ENCODE measurements at regions not wholly inside any gene's neighbourhood (a gene's known extent, or its start where the extent isn't known, plus 50 kb on each side); places are given as distances from the start of the nearest gene placed in this dataset.

DNA sequence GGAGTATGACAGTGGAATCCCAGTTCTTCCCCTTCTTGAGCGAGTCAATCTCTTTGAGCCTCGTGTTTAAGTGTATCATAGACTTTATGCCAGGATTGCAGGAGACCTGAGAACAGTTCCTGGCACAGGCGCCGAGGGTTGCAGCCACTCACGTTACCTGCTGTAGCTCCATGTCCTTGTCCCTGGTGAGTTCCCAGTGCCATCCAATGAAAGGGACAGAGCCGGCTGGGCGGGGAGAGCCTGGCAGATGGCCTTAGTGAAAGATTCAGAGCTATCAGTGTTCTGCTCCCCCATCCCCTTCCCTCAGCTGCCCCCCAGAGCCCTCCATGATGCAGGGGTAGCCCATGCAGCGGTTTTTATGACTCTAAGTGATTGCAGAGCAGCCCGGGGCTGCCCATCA, 554.0 kb downstream of the BNC2 start:
- Histone ChIP-seq H3K4me1 (ENCODE audit: control insufficient read depth in 1 of 2, insufficient read depth in 1 of 2, low read depth in 1 of 2, low read length in 1 of 2) (no peaks in the 10 kb centered on the region), H3K27ac (no peak overlapping the region), H3K36me3 (no peaks in the 10 kb centered on the region), H3K4me3 (ENCODE audit: low read depth in 1 of 2, low read length in 1 of 2) (no peak overlapping the region), H3K27me3 (no peaks in the 10 kb centered on the region), H3K9me3 (no peaks in the 10 kb centered on the region)
- TF ChIP-seq, protein P1, sequence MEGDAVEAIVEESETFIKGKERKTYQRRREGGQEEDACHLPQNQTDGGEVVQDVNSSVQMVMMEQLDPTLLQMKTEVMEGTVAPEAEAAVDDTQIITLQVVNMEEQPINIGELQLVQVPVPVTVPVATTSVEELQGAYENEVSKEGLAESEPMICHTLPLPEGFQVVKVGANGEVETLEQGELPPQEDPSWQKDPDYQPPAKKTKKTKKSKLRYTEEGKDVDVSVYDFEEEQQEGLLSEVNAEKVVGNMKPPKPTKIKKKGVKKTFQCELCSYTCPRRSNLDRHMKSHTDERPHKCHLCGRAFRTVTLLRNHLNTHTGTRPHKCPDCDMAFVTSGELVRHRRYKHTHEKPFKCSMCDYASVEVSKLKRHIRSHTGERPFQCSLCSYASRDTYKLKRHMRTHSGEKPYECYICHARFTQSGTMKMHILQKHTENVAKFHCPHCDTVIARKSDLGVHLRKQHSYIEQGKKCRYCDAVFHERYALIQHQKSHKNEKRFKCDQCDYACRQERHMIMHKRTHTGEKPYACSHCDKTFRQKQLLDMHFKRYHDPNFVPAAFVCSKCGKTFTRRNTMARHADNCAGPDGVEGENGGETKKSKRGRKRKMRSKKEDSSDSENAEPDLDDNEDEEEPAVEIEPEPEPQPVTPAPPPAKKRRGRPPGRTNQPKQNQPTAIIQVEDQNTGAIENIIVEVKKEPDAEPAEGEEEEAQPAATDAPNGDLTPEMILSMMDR (IDR thresholded peaks at IDR 0.05) = no peak

DNA sequence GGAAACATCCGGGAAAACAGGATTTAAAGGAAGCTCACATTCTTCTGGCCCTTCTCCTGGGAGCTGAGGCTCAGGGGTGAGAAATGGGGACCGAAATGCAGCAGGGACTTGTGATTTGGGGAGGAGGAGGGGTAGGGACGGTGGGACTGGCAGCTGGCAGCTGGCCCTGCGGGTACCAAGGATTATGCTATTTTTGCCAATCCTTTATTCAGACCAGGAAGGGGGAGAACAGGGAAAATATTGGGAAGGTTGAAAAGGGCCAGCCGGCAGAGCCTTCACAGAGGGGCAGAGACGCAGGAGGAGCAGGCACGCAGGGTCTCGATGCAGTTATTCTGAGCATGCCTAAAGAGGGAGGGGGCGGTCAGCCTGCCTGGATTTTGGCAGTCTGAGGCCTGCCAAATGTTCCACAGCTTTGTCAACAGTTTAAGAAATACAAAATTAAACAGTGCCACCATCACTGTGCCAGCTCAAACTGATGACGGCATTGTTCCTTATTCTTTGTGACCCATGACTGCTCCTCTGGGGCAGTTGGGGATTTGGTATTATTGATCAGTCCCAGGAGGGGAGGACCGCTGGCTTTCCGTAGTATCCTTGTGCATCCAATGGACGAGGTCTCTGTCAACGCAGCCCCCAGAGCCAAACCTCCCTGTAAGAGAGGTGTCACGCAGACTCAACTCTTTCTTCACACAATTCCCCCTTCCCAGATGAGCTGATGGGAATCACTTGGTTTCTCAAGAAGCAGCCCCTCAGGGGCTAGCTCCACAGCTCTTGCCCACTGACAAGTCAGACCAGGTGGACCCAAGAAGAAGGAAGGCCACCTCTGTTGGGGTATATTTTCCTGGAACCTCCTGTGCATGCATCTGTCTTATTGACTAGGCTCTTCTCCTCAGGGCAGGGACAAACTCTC, 553.3 kb downstream of the BNC2 start:
- no peaks in the 10 kb centered on the region for H3K27me3 ChIP-seq

DNA sequence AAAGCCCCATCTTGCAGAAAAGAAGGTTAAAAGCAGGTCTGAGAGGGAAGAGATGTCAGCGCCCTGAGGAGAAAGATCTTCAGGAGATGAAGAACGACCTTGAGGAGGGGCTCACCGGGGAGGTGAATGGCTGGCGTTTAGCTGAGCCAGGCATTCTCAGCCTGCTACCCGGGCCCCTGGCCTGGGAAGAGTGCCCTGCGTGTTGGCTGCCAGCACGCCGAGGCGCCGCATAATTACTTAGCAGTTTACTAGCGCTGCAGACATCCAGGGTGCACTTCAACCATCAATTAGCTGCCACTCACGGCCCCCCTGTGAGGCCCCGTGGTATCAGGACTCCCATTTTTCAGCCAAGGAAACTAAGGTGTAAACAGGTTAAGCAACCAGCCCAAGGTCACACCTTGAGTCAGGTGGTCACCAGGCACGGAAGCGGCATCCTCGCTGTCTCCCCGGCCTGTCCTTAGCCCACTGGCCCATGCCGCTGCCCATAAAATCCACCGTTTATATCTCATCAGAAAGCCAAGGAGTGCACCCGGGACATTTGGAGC, 551.9 kb downstream of the BNC2 start:
- Histone ChIP-seq H3K36me3 (no peaks in the 10 kb centered on the region), H3K27me3 (no peaks in the 10 kb centered on the region), H3K4me3 (ENCODE audit: low read depth in 1 of 2, low read length in 1 of 2) (no peak overlapping the region), H3K9me3 (no peaks in the 10 kb centered on the region), H3K4me1 (ENCODE audit: control insufficient read depth in 1 of 2, insufficient read depth in 1 of 2, low read depth in 1 of 2, low read length in 1 of 2) (no peaks in the 10 kb centered on the region), H3K27ac (no peak overlapping the region)
- TF ChIP-seq, protein P1 (IDR thresholded peaks at IDR 0.05) = no peak

More for the DNA sequence above, 553.3 kb downstream of the BNC2 start:
- Histone ChIP-seq H3K4me3 (ENCODE audit: low read depth in 1 of 2, low read length in 1 of 2) (no peak overlapping the region), H3K27ac (no peak overlapping the region), H3K36me3 (no peaks in the 10 kb centered on the region), H3K9me3 (no peaks in the 10 kb centered on the region), H3K4me1 (ENCODE audit: control insufficient read depth in 1 of 2, insufficient read depth in 1 of 2, low read depth in 1 of 2, low read length in 1 of 2) (no peaks in the 10 kb centered on the region)
- TF ChIP-seq, protein P1 (IDR thresholded peaks at IDR 0.05) = no peak

DNA sequence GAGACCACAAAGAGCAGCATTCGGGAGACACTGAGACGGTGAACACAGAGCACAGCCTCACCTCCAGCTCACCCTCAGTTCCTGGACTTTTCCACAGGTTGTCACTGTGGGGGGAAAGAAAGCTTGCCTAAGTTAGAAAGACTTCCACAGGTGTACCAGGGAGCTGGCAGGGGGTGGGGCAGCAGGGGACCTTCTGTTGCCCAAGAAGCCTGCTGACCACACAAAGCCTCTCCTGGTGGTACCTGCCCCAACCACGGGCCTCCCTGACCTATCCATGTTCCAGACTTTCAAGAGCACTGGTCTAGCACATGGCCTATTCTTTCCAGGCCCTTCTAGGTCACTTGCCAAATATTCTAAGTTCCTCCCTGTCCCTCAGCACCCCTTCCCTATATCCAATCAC, 550.8 kb downstream of the BNC2 start:
- Histone ChIP-seq H3K27me3 (no peaks in the 10 kb centered on the region), H3K4me3 (ENCODE audit: low read depth in 1 of 2, low read length in 1 of 2) (no peak overlapping the region), H3K27ac (no peak overlapping the region), H3K4me1 (ENCODE audit: control insufficient read depth in 1 of 2, insufficient read depth in 1 of 2, low read depth in 1 of 2, low read length in 1 of 2) (no peaks in the 10 kb centered on the region), H3K36me3 (no peaks in the 10 kb centered on the region), H3K9me3 (no peaks in the 10 kb centered on the region)
- TF ChIP-seq, protein P1 (IDR thresholded peaks at IDR 0.05) = no peak

DNA sequence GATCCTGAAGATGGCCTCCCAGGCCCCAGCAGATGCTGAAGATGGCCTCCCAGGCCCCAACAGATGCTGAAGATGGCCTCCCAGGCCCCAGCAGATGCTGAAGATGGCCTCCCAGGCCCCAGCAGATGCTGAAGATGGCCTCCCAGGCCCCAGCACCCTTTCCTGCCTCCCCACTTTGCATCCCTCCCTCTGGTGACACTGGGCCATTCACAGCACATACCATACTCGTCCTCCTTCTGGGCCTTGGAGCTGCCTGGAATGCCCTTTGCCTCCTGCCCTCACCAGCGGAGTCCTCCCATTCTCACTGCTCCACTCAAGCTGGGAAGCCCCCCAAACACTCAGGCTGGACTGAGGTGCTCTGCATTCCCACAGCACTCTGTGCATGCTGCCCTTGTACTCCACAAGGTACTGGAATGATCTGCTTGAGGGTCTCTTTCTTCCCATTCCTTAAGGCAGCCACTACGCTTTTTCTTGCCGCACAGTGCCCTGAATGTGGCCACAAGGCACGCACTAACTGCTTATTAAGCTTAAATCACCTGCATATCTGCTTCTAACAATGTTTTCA, 550.0 kb downstream of the BNC2 start:
- no peak overlapping the region for H3K4me3 ChIP-seq (ENCODE audit: low read depth in 1 of 2, low read length in 1 of 2)
- H3K9me3 ChIP-seq = no peaks in the 10 kb centered on the region
- TF ChIP-seq, protein P1 (IDR thresholded peaks at IDR 0.05) = no peak
- no peaks in the 10 kb centered on the region for H3K36me3 ChIP-seq
- H3K27ac ChIP-seq = no peak overlapping the region
- no peaks in the 10 kb centered on the region for H3K4me1 ChIP-seq (ENCODE audit: control insufficient read depth in 1 of 2, insufficient read depth in 1 of 2, low read depth in 1 of 2, low read length in 1 of 2)
- no peaks in the 10 kb centered on the region for H3K27me3 ChIP-seq

Measured in neutrophil (primary cell).